IMR-90 (cell line): ENCODE measurements at regions not wholly inside any gene's neighbourhood (a gene's known extent, or its start where the extent isn't known, plus 50 kb on each side); places are given as distances from the start of the nearest gene placed in this dataset.
A peak's percentile ranks its signal among the peaks of the same experiment; 100 is the strongest.

Source experiments
- ATAC-seq: fragments of 200-7000 bp; cut with Tn5 transposase; 2 replicates; pipeline ENCODE4 v1.9.1; 2020; ENCODE audit warnings: low read depth, mild to moderate bottlenecking, moderate library complexity
- BruUV-seq: library from RNA; stranded (reverse); fragments of 400-500 nt; replicated peaks from 2 replicates; lab custom pipeline; 2021; lab: Mats Ljungman, UMichigan
- CTCF ChIA-PET: fragments of 300-600 bp; formaldehyde crosslinking; extraction: SDS; loops from one replicate; lab custom pipeline; 2021; ENCODE audit warnings: antibody characterized with exemption; lab: Yijun Ruan, JAX
- POLR2A ChIA-PET: fragments of 300-600 bp; sonication (Branson Sonifier 250); formaldehyde crosslinking; loops from one replicate; lab custom pipeline; 2022; ENCODE audit warnings: antibody characterized with exemption; ENCODE audit not compliant: unreplicated experiment; lab: Charles Lee
- DNase-seq: peaks from one replicate; pipeline ENCODE4 v3.0.0; 2013
- H2AFZ ChIP-seq: replicated peaks from 2 replicates; pipeline ENCODE3; 2013; ENCODE audit warnings: low read length, mild to moderate bottlenecking; ENCODE audit not compliant: poor library complexity
- H2AK5ac ChIP-seq: 2 replicates; pipeline ENCODE4 v1.6.1; 2013; ENCODE audit warnings: low read depth, low read length, inconsistent platforms
- H2AK9ac ChIP-seq: replicated peaks from 2 replicates; pipeline ENCODE3; 2013; ENCODE audit warnings: mild to moderate bottlenecking, low read depth, low read length, moderate library complexity; ENCODE audit not compliant: poor library complexity
- H2BK120ac ChIP-seq: 2 replicates; pipeline ENCODE4 v1.6.1; 2013; ENCODE audit warnings: low read depth, low read length, inconsistent platforms
- H2BK15ac ChIP-seq: 3 replicates; pipeline ENCODE4 v1.6.1; 2013; ENCODE audit warnings: low read depth, low read length, inconsistent platforms
- H2BK20ac ChIP-seq: 2 replicates; pipeline ENCODE4 v1.6.1; 2013; ENCODE audit warnings: low read depth, mild to moderate bottlenecking, inconsistent platforms, low read length, moderate library complexity
- H2BK5ac ChIP-seq: 2 replicates; pipeline ENCODE4 v1.6.1; 2013; ENCODE audit warnings: mild to moderate bottlenecking, low read depth, low read length, inconsistent platforms; ENCODE audit not compliant: poor library complexity, severe bottlenecking
- H3K14ac ChIP-seq: replicated peaks from 2 replicates; pipeline ENCODE4 v1.6.1; 2013; ENCODE audit warnings: low read depth, low read length, inconsistent platforms
- H3K18ac ChIP-seq: 2 replicates; pipeline ENCODE4 v1.6.1; 2013; ENCODE audit warnings: low read depth, low read length, control low read depth
- H3K23ac ChIP-seq: 2 replicates; pipeline ENCODE4 v1.6.1; 2013; ENCODE audit warnings: low read depth, low read length, inconsistent platforms
- H3K27ac ChIP-seq: 2 replicates; pipeline ENCODE4 v1.5.1; 2013; ENCODE audit warnings: mild to moderate bottlenecking, control low read depth, low read length; ENCODE audit not compliant: insufficient read depth
- H3K27me3 ChIP-seq: 2 replicates; pipeline ENCODE4 v1.6.1; 2013; ENCODE audit warnings: low read length; ENCODE audit not compliant: control insufficient read depth, insufficient read depth
- H3K36me3 ChIP-seq: 2 replicates; pipeline ENCODE4 v1.6.1; 2013; ENCODE audit warnings: low read length, mixed read lengths; ENCODE audit not compliant: control insufficient read depth, insufficient read depth
- H3K4ac ChIP-seq: 2 replicates; pipeline ENCODE4 v1.6.1; 2013; ENCODE audit warnings: low read depth, low read length, inconsistent platforms
- H3K4me1 ChIP-seq: 2 replicates; pipeline ENCODE4 v1.6.1; 2013; ENCODE audit warnings: low read length, mixed read lengths; ENCODE audit not compliant: control insufficient read depth, insufficient read depth
- H3K4me2 ChIP-seq: 2 replicates; pipeline ENCODE4 v1.6.1; 2013; ENCODE audit warnings: low read depth, mild to moderate bottlenecking, control low read depth, low read length, moderate library complexity
- H3K4me3 ChIP-seq: 2 replicates; pipeline ENCODE4 v1.5.1; 2013; ENCODE audit warnings: low read depth, mild to moderate bottlenecking, control low read depth, low read length, moderate library complexity; ENCODE audit not compliant: insufficient read depth
- H3K56ac ChIP-seq: 2 replicates; pipeline ENCODE4 v1.6.1; 2013; ENCODE audit warnings: low read length, inconsistent platforms; ENCODE audit not compliant: insufficient read depth; ENCODE audit errors: extremely low read depth
- H3K79me1 ChIP-seq, 2 experiments: 2 replicates each; pipeline ENCODE4 v1.6.1; 2013; ENCODE audit warnings: low read length in 2 of 2, inconsistent platforms in 1 of 2, low read depth in 1 of 2
- H3K9ac ChIP-seq: 2 replicates; pipeline ENCODE4 v1.6.1; 2013; ENCODE audit warnings: low read depth, low read length, control low read depth
- H3K9me1 ChIP-seq: 2 replicates; pipeline ENCODE4 v1.6.1; 2013; ENCODE audit warnings: low read length, inconsistent platforms; ENCODE audit not compliant: insufficient read depth
- H3K9me3 ChIP-seq: 2 replicates; pipeline ENCODE4 v1.6.1; 2013; ENCODE audit warnings: low read length; ENCODE audit not compliant: control insufficient read depth, insufficient read depth
- H4K20me1 ChIP-seq: 2 replicates; pipeline ENCODE4 v1.6.1; 2013; ENCODE audit warnings: low read length, inconsistent platforms; ENCODE audit not compliant: insufficient read depth
- H4K5ac ChIP-seq: 2 replicates; pipeline ENCODE4 v1.6.1; 2013; ENCODE audit warnings: mild to moderate bottlenecking, low read depth, low read length, control low read depth
- H4K8ac ChIP-seq, 2 experiments: 2 replicates each; pipeline ENCODE4 v1.6.1; 2013; ENCODE audit warnings: low read depth in 2 of 2, low read length in 2 of 2, control low read depth in 1 of 2, inconsistent platforms in 1 of 2
- H4K91ac ChIP-seq: 2 replicates; pipeline ENCODE4 v1.6.1; 2013; ENCODE audit warnings: low read depth, low read length, inconsistent platforms; ENCODE audit not compliant: insufficient read depth
- CEBPB ChIP-seq: IDR thresholded peaks from 2 replicates; pipeline ENCODE4 v1.6.1; 2012; ENCODE audit warnings: low read depth, low read length, improper control_type of control experiment
- CTCF ChIP-seq: conservative IDR thresholded peaks from 2 replicates; pipeline ENCODE4 v1.5.1; 2012; ENCODE audit warnings: mild to moderate bottlenecking, low read depth, low read length, improper control_type of control experiment
- RFX5 ChIP-seq: IDR thresholded peaks from 2 replicates; pipeline ENCODE4 v1.8.0; 2012; ENCODE audit warnings: low read depth, mild to moderate bottlenecking, low read length, moderate library complexity
- WGBS, 2 experiments: methylation state at CpG; one replicate each; pipeline versions ENCODE4 v1.1.5 to v1.1.7; 2013; ENCODE audit warnings: missing lambda C conversion rate in 2 of 2; ENCODE audit not compliant: insufficient read length in 1 of 2; ENCODE audit errors: extremely low coverage in 2 of 2; 5-methylcytosine and 5-hydroxymethylcytosine counted together
- dilution Hi-C: fragments of 300-500 bp; cut with HindIII; formaldehyde crosslinking; loops from one replicate; pipeline ENCODE4 v1.14.3; 2018; ENCODE audit warnings: low sequenced_read_pairs; ENCODE audit not compliant: unreplicated experiment
- in situ Hi-C: fragments of 300-500 bp; cut with MboI; formaldehyde crosslinking; loops from 3 replicates; pipeline ENCODE4 v1.14.3; 2019; ENCODE audit warnings: low sequenced_read_pairs, inconsistent platforms, mixed read lengths
- intact Hi-C: fragments of 100-400 bp; cut with micrococcal nuclease; formaldehyde crosslinking; loops from 2 replicates; pipeline ENCODE4 v1.10.0; 2022

- Histone ChIP-seq H2BK5ac (peak overlapping the region; percentile 81), H4K5ac (peak overlapping the region; percentile 93; the same call in 1 of the 2 replicates), H2BK120ac (peak overlapping the region; percentile 58; the same call in 1 of the 2 replicates), H4K91ac (0 out of 2 replicates have a peak overlapping the region, but pooled peaks have one; percentile 24), H2AFZ (no peak overlapping the region), H3K18ac (peak overlapping the region; percentile 92; the same call in 1 of the 2 replicates), H3K9me3 (no peaks in the 10 kb centered on the region), H3K23ac (no peak overlapping the region), H4K20me1 (no peaks in the 10 kb centered on the region), H3K4me1 (peaks cover 11% of the 10 kb centered on the region), H3K14ac (no peak overlapping the region), H2AK9ac (no peak overlapping the region), H3K36me3 (no peaks in the 10 kb centered on the region), H3K27ac (peak overlapping the region; percentile 28; the same call in 1 of the 2 replicates), H3K4me3 (no peak overlapping the region), H2BK20ac (no peak overlapping the region), H2AK5ac (no peak overlapping the region), H3K27me3 (no peaks in the 10 kb centered on the region), H2BK15ac (no peak overlapping the region; the same call in 2 of the 3 replicates), H3K9ac (no peak overlapping the region), H3K79me1 (peaks cover 0 to 7% of the 10 kb centered on the region in 2 experiments; a peak in 2 of 4 replicates), H3K4ac (peak overlapping the region; percentile 2; the same call in 1 of the 2 replicates), H4K8ac (peak overlapping the region; percentile 35 to 60; a peak in 3 of 4 replicates), H3K56ac (no peak overlapping the region), H3K4me2 (peak overlapping the region; percentile 85), H3K9me1 (peaks cover 7% of the 10 kb centered on the region)
- peak; percentile 68 for DNase-seq
- no CpG with 5 or more reads among the region's 3 CpGs for WGBS, 2 experiments
- ChIA-PET POLR2A (no interaction called here), CTCF (interaction anchor here (0.6 kb wide), 1 partner anchor 234 kb away, joined by 3 read pairs; no protein-coding TSS in a partner anchor)
- ATAC-seq = peak; percentile 33
- intact Hi-C loops (loop anchor here (5.0 kb wide), 1 partner anchor 126 kb away; no protein-coding TSS in a partner anchor), in situ Hi-C loops (no loop called here), dilution Hi-C loops (no loop called here)
- TF ChIP-seq CEBPB (no peak), RFX5 (no peak), CTCF (no peak)
- no TSS peak for BruUV-seq
These were observed 272.9 kb downstream of the IRS1 start for GRCh38 chr2:226526716-226527115.
